GM12873 (cell line): ENCODE measurements at regions not wholly inside any gene's neighbourhood (a gene's known extent, or its start where the extent isn't known, plus 50 kb on each side); places are given as distances from the start of the nearest gene placed in this dataset.

ENCODE experiments used
- CTCF ChIP-seq: IDR thresholded peaks from 2 replicates; pipeline ENCODE4 v1.5.1; 2012; ENCODE audit warnings: low read depth, mild to moderate bottlenecking, moderate library complexity, low read length, control low read depth; ENCODE audit not compliant: insufficient read depth; ENCODE audit errors: missing control alignments

- no peak for TF ChIP-seq CTCF
Observed at GRCh38 chr4:3358656-3359055, 65.8 kb downstream of the RGS12 start.

- no peak for TF ChIP-seq CTCF
Observed at GRCh38 chr4:3360777-3361176, 68.0 kb downstream of the RGS12 start.

GRCh38 chr4:3361406-3361805 is 68.6 kb downstream of the RGS12 start:
- TF ChIP-seq CTCF = no peak

GRCh38 chr4:3361896-3362295 is 69.1 kb downstream of the RGS12 start:
- no peak for TF ChIP-seq CTCF

GRCh38 chr4:3362431-3363287 is 69.8 kb downstream of the RGS12 start:
- TF ChIP-seq CTCF = no peak

GRCh38 chr4:3363411-3364141 is 70.8 kb downstream of the RGS12 start:
- TF ChIP-seq CTCF = no peak

- TF ChIP-seq CTCF = no peak
Observed at GRCh38 chr4:3364199-3364598, 71.4 kb downstream of the RGS12 start.
